NCI-H748 (cell line): ENCODE measurements at regions not wholly inside any gene's neighbourhood (a gene's known extent, or its start where the extent isn't known, plus 50 kb on each side); places are given as distances from the start of the nearest gene placed in this dataset.
A peak's percentile ranks its signal among the peaks of the same experiment; 100 is the strongest.
"Not testable (repeated sequence)": the region's sequence is repeated elsewhere in the genome, so short reads cannot be mapped to it uniquely, and the experiment has no call there.

Experiments
- DNase-seq: peaks from one replicate; lab custom pipeline; 2025; ENCODE audit not compliant: unreplicated experiment; lab: John Stamatoyannopoulos, UW

DNA sequence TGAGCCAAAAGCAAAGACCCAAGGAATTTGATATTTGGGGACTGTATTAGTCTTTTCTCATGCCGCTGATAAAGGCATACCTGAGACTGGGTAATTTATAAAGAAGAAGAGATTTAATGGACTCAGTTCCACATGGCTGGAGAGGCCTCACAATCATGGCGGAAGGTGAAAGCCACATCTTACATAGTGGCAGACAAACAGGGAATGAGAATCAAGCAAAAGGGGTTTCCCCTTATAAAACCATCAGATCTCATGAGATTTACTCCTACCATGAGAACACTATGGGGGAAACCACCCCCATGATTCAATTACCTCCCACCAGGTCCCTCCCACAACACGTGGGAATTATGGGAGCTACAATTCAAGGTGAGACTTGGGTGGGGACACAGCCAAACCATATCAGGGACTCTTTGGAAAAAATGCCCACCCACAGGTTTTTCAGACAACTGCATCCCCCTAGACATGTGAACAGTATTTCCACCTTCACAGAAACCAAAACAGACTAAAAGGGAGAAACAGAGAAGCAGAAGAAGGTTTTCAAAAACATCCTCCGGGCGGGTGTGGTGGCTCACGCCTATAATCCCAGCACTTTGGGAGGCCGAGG lies 482.1 kb upstream of the PROK2 start:
- not testable (repeated sequence) for DNase-seq

DNA sequence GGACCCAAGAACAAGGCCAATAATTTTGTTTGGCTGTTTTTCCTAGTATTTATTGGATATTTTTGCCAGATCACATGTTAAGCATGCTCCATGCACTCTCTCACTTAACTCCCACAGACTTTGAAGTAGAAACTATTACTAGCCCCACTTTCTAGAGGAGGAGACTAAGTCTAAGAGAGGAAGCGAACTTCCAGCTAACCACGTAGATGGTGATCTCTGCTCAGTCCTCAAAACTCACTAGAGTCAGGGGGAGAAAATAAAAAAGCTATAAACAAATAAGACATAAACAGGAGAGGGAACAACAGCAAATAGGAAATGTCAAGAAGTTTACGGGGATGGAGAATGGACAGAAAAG lies 481.0 kb upstream of the PROK2 start:
- no peak for DNase-seq

DNA sequence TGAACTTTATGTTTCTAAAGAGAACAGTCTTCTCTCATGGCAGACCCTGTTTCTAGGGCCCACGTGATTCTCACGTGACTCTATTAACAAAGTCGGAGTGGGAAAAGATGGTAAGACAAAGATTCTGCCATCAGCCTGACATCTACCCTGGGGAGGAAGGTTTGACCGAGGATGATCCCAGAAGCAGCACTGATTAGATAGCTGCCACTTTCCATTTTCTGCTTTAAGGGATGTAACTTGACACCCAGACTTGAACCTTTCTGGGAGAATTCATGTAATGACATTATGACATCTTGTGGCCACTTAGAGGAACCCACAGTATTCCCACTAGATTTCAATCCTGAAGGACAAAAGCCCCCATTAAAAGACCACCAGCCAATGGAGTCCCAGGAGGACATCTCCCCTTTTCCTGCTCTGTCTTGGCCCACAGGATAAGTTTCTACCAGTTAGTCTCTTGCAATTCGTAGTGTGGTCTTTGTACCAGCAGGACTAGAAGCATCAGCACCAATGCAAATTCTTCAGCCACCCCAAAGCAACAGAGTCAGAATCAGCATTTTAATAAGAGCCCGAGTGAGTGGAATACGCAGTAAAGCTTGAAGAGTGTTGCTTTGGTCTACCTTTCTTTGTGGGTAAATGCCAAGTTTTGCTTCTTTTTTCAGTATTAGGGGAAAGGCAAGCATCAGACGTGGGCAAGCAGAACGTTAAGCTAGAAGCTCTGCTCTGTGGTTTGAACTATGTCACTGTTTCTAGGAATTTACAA lies 480.5 kb upstream of the PROK2 start:
- peak; percentile 51 for DNase-seq

- DNase-seq: no peak
Measured at GRCh38 chr3:72263223-72263990, 478.5 kb upstream of the PROK2 start.

DNA sequence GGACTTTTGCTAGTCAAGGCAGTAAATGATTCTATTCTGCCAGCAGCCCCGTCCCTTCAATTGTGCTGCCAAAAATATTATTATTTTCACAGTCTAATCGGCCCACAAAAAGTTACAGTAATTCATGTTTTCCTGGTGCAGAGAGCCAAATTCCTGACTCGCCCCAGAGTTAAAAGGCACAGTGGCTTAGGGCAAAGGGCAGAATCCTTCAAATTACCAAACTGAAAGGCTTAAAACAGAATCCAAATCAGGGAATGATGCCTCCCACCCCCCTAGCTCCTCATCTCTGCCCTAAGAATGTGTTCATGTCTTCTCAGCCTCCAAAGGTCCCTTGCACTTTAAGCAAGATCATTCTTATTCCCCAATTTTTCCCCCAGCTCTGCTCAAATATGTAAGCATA lies 477.8 kb upstream of the PROK2 start:
- DNase-seq: no peak

DNA sequence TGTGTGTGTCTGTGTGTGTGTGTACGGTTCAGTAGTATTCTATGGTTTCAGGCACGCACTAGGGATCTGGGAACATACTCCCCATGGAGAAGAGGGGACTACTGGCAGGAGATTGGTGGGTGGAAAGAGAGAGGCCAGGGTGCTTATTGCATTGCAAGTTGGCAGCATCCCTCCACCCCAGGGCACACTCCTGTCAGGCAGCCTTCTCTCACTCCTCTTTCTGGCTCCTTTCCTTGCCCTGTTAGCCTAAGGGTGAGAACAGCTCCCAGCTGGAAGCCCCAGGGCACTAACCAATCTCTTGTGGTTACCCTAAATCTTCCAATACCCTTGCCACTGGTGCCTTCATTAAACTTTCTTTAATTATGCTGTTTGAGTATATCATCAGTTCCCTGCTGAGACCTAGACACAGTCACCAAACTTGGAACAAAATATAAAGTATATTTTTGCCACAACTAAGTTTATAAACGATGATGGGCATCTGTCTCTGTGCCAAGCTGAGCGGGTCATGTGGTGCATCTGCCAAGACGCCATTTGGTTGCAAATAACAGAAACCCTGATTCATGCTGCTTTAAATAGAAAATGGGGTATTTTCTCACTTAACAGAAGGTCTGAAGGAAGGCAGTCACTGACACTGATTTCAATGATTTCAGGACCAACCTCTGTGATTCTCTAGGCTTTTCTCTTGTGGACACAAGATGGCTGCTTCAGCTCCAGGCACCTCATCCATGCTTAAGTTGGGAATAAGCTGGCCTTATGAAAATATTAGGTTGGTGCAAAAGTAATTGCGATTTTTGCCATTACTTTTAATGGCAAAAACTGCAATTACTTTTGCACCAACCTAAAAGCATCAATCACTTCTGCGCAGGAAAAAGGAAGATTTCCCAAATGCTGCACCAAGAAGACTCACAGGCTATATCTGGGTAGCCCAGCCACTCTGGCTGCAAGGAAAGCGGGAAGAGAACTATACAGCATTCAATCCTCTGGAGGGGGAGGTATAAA lies 476.9 kb upstream of the PROK2 start:
- DNase-seq: no peak

GRCh38 chr3:72260588-72260910 lies 475.6 kb upstream of the PROK2 start:
- no peak for DNase-seq

GRCh38 chr3:72259755-72260587 lies 475.0 kb upstream of the PROK2 start:
- no peak for DNase-seq

DNA sequence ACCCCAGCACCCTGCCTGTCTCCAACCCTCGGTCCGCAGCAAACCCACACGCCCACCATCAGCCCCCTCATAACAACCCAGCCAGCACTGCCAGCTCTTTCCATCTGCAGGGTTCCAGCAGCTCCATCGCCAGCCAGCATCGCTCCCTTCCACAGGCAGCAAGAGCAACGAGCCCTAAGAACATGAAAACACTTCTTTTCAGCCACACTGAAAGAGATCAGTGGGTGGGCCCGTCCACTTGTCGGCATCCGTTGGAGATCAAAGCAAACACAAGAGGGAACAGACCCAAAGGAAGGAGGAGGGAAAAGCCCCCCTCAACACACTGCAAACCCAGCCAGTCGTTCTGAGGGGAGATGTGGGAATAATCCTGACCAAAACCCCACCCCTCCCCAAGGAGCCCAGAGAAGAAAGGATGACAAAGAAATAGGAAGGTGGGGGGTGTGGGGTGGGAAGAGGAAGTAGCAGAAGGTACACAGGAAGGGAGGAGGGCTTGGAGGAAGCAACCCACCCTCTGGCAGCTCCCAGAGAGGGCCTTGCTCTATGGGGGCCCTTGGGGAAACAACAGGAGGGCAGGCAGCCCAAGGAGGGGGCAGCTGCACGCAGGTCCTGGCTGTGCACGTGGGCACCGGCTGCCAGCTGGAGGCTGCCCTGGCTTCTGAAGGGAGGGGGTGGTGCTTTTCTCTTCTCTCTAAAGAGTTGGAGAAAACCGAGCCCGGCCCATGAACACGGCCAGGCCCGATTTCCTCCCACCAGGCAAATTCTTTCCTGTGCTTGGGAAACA lies 473.6 kb upstream of the PROK2 start:
- DNase-seq: peak; percentile 83

- DNase-seq: no peak
Measured at GRCh38 chr3:72257738-72258137, 472.8 kb upstream of the PROK2 start.

- DNase-seq: no peak
Measured at GRCh38 chr3:72257203-72257602, 472.3 kb upstream of the PROK2 start.

DNA sequence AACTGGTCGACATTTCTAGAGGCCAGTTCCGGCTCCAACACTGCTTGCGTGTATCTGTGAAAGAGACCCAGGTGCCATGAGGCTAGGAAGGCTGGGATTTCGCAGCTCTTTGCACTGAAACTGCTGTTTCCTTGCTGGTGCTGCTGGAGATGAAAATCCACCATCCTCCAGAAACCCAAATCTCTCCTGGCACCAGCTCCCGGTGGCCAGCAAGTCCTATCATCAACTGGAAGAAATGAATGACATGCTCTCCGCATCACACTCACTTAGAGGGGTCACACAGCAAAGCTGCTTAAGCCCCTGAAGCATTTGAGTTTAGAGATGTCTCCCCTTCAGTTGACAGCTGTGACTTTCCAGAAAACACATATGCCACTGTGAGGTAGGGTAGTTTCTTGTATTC lies 471.8 kb upstream of the PROK2 start:
- DNase-seq: no peak

DNA sequence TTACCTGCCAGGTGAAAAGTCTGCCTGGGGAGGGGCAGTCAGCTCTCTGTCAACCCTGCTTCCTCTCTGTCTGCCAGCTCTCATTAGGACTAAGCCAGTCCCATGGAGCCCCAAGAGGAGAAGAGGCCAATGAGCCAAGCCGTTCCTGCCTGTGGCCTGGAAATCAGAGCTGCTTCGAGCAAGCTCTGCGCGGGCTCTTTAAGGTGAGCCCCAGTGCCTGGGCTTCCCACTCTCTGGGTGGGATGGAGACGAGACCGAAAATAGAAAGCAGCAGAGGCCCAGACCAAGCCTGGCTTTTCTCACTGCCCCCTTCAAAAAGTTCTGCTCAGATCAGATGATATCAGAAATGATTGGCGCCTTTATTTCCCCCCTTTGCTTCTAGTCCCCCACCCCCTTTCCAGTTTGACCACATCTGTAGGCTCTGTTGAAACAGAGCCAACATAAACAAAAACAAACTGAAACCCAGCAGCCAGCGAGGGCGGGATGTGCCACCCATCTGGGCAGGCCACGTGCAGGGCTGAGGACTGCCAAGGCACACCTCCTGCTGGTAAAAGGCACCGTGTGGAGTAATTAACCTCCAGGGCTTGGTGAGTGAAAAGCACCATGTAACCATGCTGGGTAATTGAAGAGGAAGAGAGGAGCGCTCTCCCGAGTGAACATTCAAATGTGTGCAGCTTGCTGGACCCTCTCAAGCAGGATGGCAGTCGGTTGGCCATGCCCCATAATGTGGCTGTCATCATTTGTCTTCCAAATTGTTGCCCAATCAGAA lies 471.0 kb upstream of the PROK2 start:
- DNase-seq: peak; percentile 92

GRCh38 chr3:72255191-72255590 lies 470.2 kb upstream of the PROK2 start:
- peak; percentile 23 for DNase-seq

DNA sequence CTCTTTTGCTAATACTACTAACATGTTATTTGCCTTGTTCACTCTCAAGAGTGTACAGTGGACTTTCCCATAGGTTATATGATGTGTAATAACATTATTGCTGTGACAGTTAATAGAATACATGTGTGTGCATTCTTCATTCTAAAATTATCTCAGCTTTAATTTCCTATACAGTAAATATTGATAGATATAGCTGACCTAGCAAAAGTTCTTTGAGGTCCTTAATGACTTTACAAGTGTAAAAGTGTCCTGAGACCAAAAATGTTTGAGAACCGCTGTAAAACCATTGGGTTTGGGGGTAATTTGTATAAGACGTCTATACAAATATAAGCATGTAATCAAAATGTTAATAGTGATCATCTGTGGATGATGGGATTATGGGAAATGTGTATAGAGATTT lies 469.5 kb upstream of the PROK2 start:
- no peak for DNase-seq

- no peak for DNase-seq
Measured at GRCh38 chr3:72250725-72251124, 465.8 kb upstream of the PROK2 start.

DNA sequence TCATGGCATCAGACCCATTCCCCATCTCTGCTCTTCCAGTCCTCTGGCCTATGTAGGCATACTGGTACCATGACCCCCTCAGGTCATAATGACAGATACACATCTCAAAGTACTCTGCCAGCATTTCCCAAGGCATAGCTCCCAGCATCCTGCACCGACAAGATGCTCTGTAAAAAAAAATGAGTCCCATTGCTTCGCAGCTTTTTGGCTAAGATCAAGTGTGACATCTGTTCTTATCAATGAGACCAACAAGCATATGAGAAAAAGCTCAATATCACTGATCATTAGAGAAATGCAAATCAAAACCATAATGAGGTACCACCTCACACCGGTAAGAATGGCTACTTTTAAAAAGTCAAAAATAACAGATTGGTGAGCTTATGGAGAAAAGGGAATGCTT lies 463.9 kb upstream of the PROK2 start:
- DNase-seq: no peak

- DNase-seq: no peak
Measured at GRCh38 chr3:72248389-72248761, 463.4 kb upstream of the PROK2 start.
